SK-N-SH (cell line): ENCODE measurements at regions not wholly inside any gene's neighbourhood (a gene's known extent, or its start where the extent isn't known, plus 50 kb on each side); places are given as distances from the start of the nearest gene placed in this dataset.

Source experiments
- CTCF ChIP-seq: fragments of 200-600 bp; sonication (generic); IDR thresholded peaks from 2 replicates; pipeline ENCODE4 v1.6.1; 2017; ENCODE audit warnings: antibody characterized with exemption, mild to moderate bottlenecking, moderate library complexity
- ELF1 ChIP-seq: IDR thresholded peaks from 2 replicates; pipeline ENCODE4 v1.4.0; 2012
- EZH2phosphoT487 ChIP-seq: fragments of 200-600 bp; sonication (generic); IDR thresholded peaks from 2 replicates; pipeline ENCODE4 v1.6.1; 2017; ENCODE audit warnings: low read depth, mixed run types, mild to moderate bottlenecking, antibody characterized with exemption, moderate library complexity, borderline replicate concordance
- SIN3A ChIP-seq: IDR thresholded peaks from 2 replicates; pipeline ENCODE4 v1.6.1; 2012; ENCODE audit warnings: low read depth, mild to moderate bottlenecking, low read length, moderate library complexity, borderline replicate concordance
- ZBTB33 ChIP-seq: IDR thresholded peaks from 2 replicates; pipeline ENCODE4 v1.4.0; 2012; ENCODE audit warnings: low read depth, borderline replicate concordance

- TF ChIP-seq CTCF: no peak
- TF ChIP-seq ZBTB33: no peak
- TF ChIP-seq SIN3A: no peak
- no peak for TF ChIP-seq ELF1
- no peak for TF ChIP-seq EZH2phosphoT487
Observed at GRCh38 chr4:138816875-138817274, 198.7 kb upstream of the NOCT start.
